B cell (primary cell): ENCODE measurements at regions not wholly inside any gene's neighbourhood (a gene's known extent, or its start where the extent isn't known, plus 50 kb on each side); places are given as distances from the start of the nearest gene placed in this dataset.

Experiments used
- ATAC-seq: fragments of 200-7000 bp; cut with Tn5 transposase; one replicate; pipeline ENCODE4 v1.10.0; 2021; ENCODE audit warnings: low read depth, mild to moderate bottlenecking, moderate number of reproducible peaks, moderate library complexity
- CTCF ChIA-PET: fragments of 350-600 bp; sonication (Branson Sonifier 250); formaldehyde crosslinking; loops from one replicate; lab custom pipeline; 2021; ENCODE audit warnings: antibody characterized with exemption, inconsistent platforms; lab: Charles Lee
- POLR2A ChIA-PET: fragments of 350-600 bp; sonication (Branson Sonifier 250); formaldehyde crosslinking; loops from one replicate; lab custom pipeline; 2021; ENCODE audit warnings: antibody characterized with exemption; lab: Charles Lee
- DNase-seq: peaks from one replicate; pipeline ENCODE4 v3.0.0; 2013
- H2AFZ ChIP-seq: 2 replicates; pipeline ENCODE4 v1.6.1; 2012; ENCODE audit warnings: mild to moderate bottlenecking, low read depth, low read length; ENCODE audit not compliant: insufficient read depth, poor library complexity, severe bottlenecking
- H3K27ac ChIP-seq, 2 donors: 1 replicate in 1 of 2; 2 replicates in 1 of 2; pipeline ENCODE4 v1.5.1; 2012 to 2013; ENCODE audit warnings: low read length in 2 of 2, mild to moderate bottlenecking in 2 of 2, moderate library complexity in 1 of 2
- H3K27me3 ChIP-seq, 4 experiments: fragments of 200-600 bp in 1 of 4; sonication (generic) in 1 of 4; replicated peaks in 1 of 4; 1 replicate in 2 of 4; 2 replicates in 2 of 4; pipeline versions ENCODE4 v1.6.1 to v1.7.0; 2013 to 2016; ENCODE audit warnings: low read length in 3 of 4, mild to moderate bottlenecking in 2 of 4, mixed read lengths in 1 of 4, moderate library complexity in 1 of 4; ENCODE audit not compliant: insufficient read depth in 4 of 4, control insufficient read depth in 3 of 4; ENCODE audit errors: control extremely low read depth in 1 of 4
- H3K36me3 ChIP-seq, 2 experiments: replicated peaks in 1 of 2; 1 replicate in 1 of 2; 2 replicates in 1 of 2; pipeline versions ENCODE4 v1.6.1 to v1.7.1; 2013; ENCODE audit warnings: low read length in 1 of 2; ENCODE audit not compliant: insufficient read depth in 2 of 2, control insufficient read depth in 1 of 2; ENCODE audit errors: control extremely low read depth in 1 of 2, extremely low read depth in 1 of 2
- H3K4me1 ChIP-seq, 2 donors: fragments of 200-600 bp in 1 of 2; sonication (generic) in 1 of 2; 1 replicate in 1 of 2; 2 replicates in 1 of 2; pipeline versions ENCODE4 v1.5.1 to v1.6.1; 2013 to 2017; ENCODE audit warnings: low read length in 2 of 2; ENCODE audit not compliant: control insufficient read depth in 2 of 2, insufficient read depth in 2 of 2
- H3K4me2 ChIP-seq: replicated peaks from 2 replicates; pipeline ENCODE3; 2012; ENCODE audit warnings: mild to moderate bottlenecking, low read depth, low read length; ENCODE audit not compliant: poor library complexity, severe bottlenecking
- H3K4me3 ChIP-seq, 5 experiments: fragments of 200-600 bp in 1 of 5; sonication (generic) in 1 of 5; 1 replicate in 3 of 5; 2 replicates in 2 of 5; pipeline versions ENCODE4 v1.5.1 to v1.7.0; 2011 to 2016; ENCODE audit warnings: low read length in 4 of 5, mild to moderate bottlenecking in 4 of 5, low read depth in 2 of 5, control low read depth in 1 of 5, moderate library complexity in 1 of 5; ENCODE audit not compliant: insufficient read depth in 1 of 5; ENCODE audit errors: control extremely low read depth in 1 of 5, extremely low read depth in 1 of 5
- H3K79me2 ChIP-seq: fragments of 200-600 bp; sonication (generic); one replicate; pipeline ENCODE4 v1.6.0; 2016; ENCODE audit warnings: low read length; ENCODE audit not compliant: control insufficient read depth, insufficient read depth
- H3K9ac ChIP-seq: fragments of 200-600 bp; sonication (generic); 2 replicates; pipeline ENCODE4 v1.6.1; 2017; ENCODE audit warnings: mild to moderate bottlenecking, low read length, moderate library complexity
- H3K9me3 ChIP-seq, 3 donors: one replicate each; pipeline versions ENCODE4 v1.6.1 to v1.7.1; 2013; ENCODE audit warnings: low read length in 2 of 3; ENCODE audit not compliant: control insufficient read depth in 2 of 3, insufficient read depth in 1 of 3; ENCODE audit errors: control extremely low read depth in 1 of 3
- H4K20me1 ChIP-seq: 2 replicates; pipeline ENCODE4 v1.6.0; 2012; ENCODE audit warnings: mild to moderate bottlenecking, low read length; ENCODE audit not compliant: insufficient read depth, control insufficient read depth, poor library complexity, severe bottlenecking
- H3K27ac Mint-ChIP-seq: one replicate; pipeline ENCODE4 v1.8.0; 2021; ENCODE audit warnings: mixed read lengths
- H3K27me3 Mint-ChIP-seq: one replicate; pipeline ENCODE4 v1.8.0; 2021; ENCODE audit warnings: mixed read lengths
- H3K4me1 Mint-ChIP-seq: one replicate; pipeline ENCODE4 v1.8.0; 2021; ENCODE audit warnings: mixed read lengths
- H3K4me3 Mint-ChIP-seq: one replicate; pipeline ENCODE4 v1.8.0; 2021; ENCODE audit warnings: mixed read lengths
- H3K9me3 Mint-ChIP-seq: one replicate; pipeline ENCODE4 v1.8.0; 2022; ENCODE audit warnings: mixed read lengths; ENCODE audit not compliant: insufficient read depth
- CTCF ChIP-seq: fragments of 200-600 bp; IDR thresholded peaks from one replicate; pipeline ENCODE4 v1.8.0; 2022; ENCODE audit warnings: antibody characterized with exemption, mild to moderate bottlenecking
- EZH2 ChIP-seq: IDR thresholded peaks from 2 replicates; pipeline ENCODE4 v1.6.1; 2012; ENCODE audit warnings: borderline replicate concordance, low read depth, mild to moderate bottlenecking, moderate library complexity, low read length; ENCODE audit not compliant: insufficient read depth, poor library complexity, severe bottlenecking
- WGBS: methylation state at CpG from one replicate; pipeline ENCODE4 v1.1.5; 2013; ENCODE audit warnings: missing lambda C conversion rate; ENCODE audit not compliant: insufficient coverage; 5-methylcytosine and 5-hydroxymethylcytosine counted together
- intact Hi-C: fragments of 100-400 bp; cut with micrococcal nuclease; formaldehyde crosslinking; loops from one replicate; pipeline ENCODE4 v1.10.0; 2022

- no peaks in the 10 kb centered on the region for H3K79me2 ChIP-seq
- TF ChIP-seq EZH2, result no peak
- TF ChIP-seq CTCF, result no peak
- intact Hi-C loops, result no loop called here
- Mint-ChIP-seq H3K4me1 (no peaks in the 10 kb centered on the region), H3K4me3 (no peak overlapping the region), H3K27me3 (no peaks in the 10 kb centered on the region), H3K27ac (no peak overlapping the region), H3K9me3 (no peaks in the 10 kb centered on the region)
- no peaks in the 10 kb centered on the region for H3K4me1 ChIP-seq
- ATAC-seq (no peak), DNase-seq (no peak)
- H3K4me2 ChIP-seq, result no peak overlapping the region
- H3K9ac ChIP-seq, result no peak overlapping the region
- no peak overlapping the region for H3K4me3 ChIP-seq
- CTCF ChIA-PET, result no interaction called here
- no peak overlapping the region for H3K27ac ChIP-seq
- H4K20me1 ChIP-seq, result no peaks in the 10 kb centered on the region
- H2AFZ ChIP-seq, result no peak overlapping the region
- WGBS, result no CpG with 5 or more reads among the region's 1 CpG
- no peaks in the 10 kb centered on the region for H3K27me3 ChIP-seq
- POLR2A ChIA-PET, result no interaction called here
- no peaks in the 10 kb centered on the region for H3K36me3 ChIP-seq
- H3K9me3 ChIP-seq, result no peaks in the 10 kb centered on the region
Observed at GRCh38 chr3:26560081-26560480, 62.5 kb upstream of the LRRC3B start.

DNA sequence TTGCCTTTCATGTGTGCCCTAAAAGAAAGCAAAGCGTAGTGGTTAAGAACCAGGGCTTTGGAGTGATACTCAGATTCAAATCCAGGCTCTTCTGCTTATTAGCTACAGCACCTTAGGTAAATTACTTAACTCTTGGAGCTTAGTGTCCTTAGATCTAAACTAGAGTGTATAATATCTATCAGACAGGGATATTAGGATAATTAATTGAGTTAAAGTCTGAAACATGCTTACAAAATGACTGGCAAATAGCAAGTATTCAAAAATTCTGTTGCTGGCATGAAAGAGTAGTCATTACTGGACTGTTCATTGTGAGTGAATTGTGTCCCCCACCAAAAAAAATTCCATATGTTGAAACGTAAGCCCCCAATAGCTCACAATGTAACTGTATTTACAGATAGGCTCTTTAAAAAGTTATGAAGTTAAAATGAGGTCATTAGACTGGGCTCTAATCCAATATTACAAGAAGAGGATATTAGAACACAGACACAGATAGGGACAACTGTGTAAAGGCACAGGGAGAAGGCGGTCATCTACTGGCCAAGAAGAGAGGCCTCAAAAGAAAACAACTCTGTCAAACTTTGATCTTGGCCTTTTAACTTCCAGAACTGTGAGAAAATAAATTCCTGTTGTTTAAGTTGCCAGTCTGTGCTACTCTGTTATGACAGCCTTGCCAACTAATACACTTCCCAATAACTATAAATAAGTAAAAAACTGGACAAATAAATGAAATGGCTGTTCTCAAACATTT, 60.4 kb upstream of the LRRC3B start:
- Histone ChIP-seq H3K27ac (no peak overlapping the region), H4K20me1 (no peaks in the 10 kb centered on the region), H3K4me1 (no peaks in the 10 kb centered on the region), H3K27me3 (no peaks in the 10 kb centered on the region), H3K4me2 (no peak overlapping the region), H3K4me3 (no peak overlapping the region), H3K36me3 (no peaks in the 10 kb centered on the region), H3K79me2 (no peaks in the 10 kb centered on the region), H3K9me3 (peaks cover 0 to 5% (median 0%) of the 10 kb centered on the region in 3 donors), H3K9ac (no peak overlapping the region), H2AFZ (no peak overlapping the region)
- no peak overlapping the region for H3K27ac Mint-ChIP-seq
- H3K27me3 Mint-ChIP-seq, result no peaks in the 10 kb centered on the region
- WGBS, result no CpG with 5 or more reads among the region's 3 CpGs
- CTCF ChIA-PET, result no interaction called here
- H3K4me3 Mint-ChIP-seq, result no peak overlapping the region
- TF ChIP-seq CTCF, result no peak
- TF ChIP-seq EZH2, result no peak
- H3K4me1 Mint-ChIP-seq, result no peaks in the 10 kb centered on the region
- DNase-seq (no peak), ATAC-seq (no peak)
- intact Hi-C loops, result no loop called here
- H3K9me3 Mint-ChIP-seq, result no peaks in the 10 kb centered on the region
- POLR2A ChIA-PET, result no interaction called here
